Inferior parietal cortex (tissue), 1 donor: ENCODE measurements at regions not wholly inside any gene's neighbourhood (a gene's known extent, or its start where the extent isn't known, plus 50 kb on each side); places are given as distances from the start of the nearest gene placed in this dataset.

Source experiments
- DNase-seq: peaks from one replicate; pipeline ENCODE4 v3.0.0-alpha.2; 2016; ENCODE audit errors: extremely low spot score

- no peak for DNase-seq
Measured at GRCh38 chr4:153988492-153989363, 199.8 kb upstream of the SFRP2 start.

GRCh38 chr4:153987291-153987690 lies 198.4 kb upstream of the SFRP2 start:
- DNase-seq: no peak

DNA sequence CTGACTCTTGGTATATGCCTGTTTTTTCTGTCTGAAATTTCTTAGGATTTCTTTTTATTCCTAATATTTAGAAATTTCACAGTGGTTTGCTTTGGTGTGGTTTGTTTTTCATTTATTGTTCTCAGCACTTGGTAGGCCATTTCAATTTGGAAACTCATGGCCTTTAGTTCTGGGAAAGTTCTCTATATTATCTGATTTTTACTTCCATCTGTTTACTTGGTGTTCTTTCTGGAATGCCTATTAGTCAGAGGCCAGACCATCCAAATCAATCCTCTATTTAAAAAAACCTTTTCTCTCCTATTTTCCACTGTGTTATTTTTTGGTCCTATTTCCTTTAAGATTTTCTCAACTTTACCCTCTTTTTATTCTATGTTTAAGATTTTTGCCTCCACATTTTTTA lies 188.1 kb upstream of the SFRP2 start:
- DNase-seq: no peak

- no peak for DNase-seq
Measured at GRCh38 chr4:153974452-153974851, 185.6 kb upstream of the SFRP2 start.

DNA sequence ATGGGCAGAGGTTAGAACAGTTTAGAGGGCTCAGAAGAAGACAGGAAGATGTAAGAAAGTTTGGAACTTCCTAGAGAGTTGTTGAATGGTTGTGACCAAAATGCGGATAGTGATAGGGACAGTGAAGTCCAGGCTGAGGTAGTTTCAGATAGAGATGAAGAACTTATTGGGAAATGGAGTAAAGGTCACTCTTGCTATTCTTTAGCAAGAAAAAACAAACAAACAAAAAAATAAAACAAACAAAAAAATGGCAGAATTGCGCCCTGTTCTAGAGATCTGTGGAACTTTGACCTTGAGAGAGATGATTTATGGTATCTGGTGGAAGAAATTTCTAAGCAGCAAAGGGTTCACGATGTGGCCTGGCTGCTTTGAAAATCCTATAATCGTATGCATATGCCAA lies 185.1 kb upstream of the SFRP2 start:
- no peak for DNase-seq

GRCh38 chr4:153971899-153972298 lies 183.0 kb upstream of the SFRP2 start:
- no peak for DNase-seq

DNA sequence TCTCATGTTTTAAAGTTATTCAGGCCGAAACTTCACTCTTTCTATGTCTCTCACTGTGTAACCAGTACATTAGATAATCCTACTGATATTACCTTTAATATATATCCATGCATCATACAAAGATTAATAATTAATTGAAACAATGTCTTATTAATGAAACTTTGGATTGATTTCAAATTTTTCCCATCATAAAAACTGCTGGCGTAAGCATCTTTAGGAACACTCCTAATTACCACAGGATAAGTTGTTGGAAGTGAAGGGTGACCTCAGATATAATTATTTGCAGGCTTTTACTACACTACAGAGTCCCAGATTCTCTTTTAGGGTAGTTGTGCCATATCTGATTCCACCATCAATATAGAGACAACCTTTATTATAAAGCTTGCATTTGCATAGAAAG lies 181.3 kb upstream of the SFRP2 start:
- no peak for DNase-seq

- no peak for DNase-seq
Measured at GRCh38 chr4:153969542-153969941, 180.7 kb upstream of the SFRP2 start.

GRCh38 chr4:153966641-153967040 lies 177.8 kb upstream of the SFRP2 start:
- DNase-seq: no peak

- DNase-seq: no peak
Measured at GRCh38 chr4:153963216-153963615, 174.3 kb upstream of the SFRP2 start.

GRCh38 chr4:153962311-153963039 lies 173.6 kb upstream of the SFRP2 start:
- no peak for DNase-seq

DNA sequence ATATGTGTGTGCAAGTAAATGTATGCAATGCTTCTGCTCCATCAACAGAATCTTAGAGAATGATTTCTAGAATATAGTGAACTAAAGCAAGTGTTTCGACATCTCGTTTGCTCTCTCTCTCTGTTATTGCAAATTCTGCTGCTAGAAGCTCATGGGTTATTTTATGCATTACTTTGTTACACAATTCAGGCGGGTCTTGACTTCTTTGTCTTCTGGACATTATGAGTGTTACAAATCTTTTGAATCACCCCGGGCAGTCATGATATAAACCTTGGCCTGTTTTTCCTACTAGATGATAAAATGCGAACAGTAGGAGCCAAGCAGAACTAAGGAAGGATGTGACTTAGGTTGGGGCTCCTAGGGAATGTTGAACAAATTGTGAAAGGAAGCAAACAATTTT lies 166.4 kb upstream of the SFRP2 start:
- DNase-seq: no peak

- DNase-seq: no peak
Measured at GRCh38 chr4:153954654-153955053, 165.8 kb upstream of the SFRP2 start.

- DNase-seq: no peak
Measured at GRCh38 chr4:153950100-153950979, 161.5 kb upstream of the SFRP2 start.

GRCh38 chr4:153948041-153948440 lies 159.2 kb upstream of the SFRP2 start:
- DNase-seq: no peak

DNA sequence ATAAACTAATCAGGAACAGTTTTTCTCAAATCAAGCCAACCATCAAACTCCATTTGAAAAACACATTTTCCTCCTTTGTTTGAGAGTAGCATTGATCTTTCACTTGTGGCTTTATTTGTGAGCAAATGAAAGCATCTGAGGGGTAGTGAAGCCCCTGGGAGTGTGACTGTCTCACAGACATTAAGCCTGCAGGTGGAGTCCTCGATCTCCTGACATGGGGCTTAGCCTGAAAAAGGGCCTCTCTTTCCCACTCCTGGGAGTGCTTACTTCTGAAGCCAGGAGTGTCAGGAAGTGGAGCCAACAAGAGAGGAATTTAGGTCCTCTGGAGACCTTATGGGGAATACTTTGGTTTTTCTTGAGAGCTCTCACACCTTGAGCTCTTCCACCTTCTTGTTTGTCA lies 158.2 kb upstream of the SFRP2 start:
- DNase-seq: no peak

DNA sequence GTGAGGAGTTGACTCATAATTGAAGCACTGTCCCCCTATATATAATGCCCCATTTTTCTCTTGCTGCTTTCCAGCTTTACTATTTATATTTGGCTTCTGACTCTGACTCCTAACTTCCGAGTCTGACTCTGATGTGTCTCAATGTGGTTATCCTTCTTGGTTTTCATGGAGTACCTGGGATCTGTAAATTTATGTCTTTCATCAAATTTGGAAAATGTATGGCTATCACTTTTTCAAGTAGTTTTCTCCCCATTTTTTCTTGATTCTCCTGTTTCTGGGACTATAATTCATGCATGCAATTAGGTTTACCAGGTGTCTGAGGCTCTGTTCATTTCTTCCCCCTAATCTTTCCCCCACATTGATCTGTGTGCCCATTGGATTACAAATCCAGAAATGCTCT lies 156.8 kb upstream of the SFRP2 start:
- DNase-seq: no peak

GRCh38 chr4:153943738-153944415 lies 155.0 kb upstream of the SFRP2 start:
- DNase-seq: no peak

- DNase-seq: no peak
Measured at GRCh38 chr4:153940916-153941315, 152.0 kb upstream of the SFRP2 start.

GRCh38 chr4:153939570-153939969 lies 150.7 kb upstream of the SFRP2 start:
- DNase-seq: no peak

DNA sequence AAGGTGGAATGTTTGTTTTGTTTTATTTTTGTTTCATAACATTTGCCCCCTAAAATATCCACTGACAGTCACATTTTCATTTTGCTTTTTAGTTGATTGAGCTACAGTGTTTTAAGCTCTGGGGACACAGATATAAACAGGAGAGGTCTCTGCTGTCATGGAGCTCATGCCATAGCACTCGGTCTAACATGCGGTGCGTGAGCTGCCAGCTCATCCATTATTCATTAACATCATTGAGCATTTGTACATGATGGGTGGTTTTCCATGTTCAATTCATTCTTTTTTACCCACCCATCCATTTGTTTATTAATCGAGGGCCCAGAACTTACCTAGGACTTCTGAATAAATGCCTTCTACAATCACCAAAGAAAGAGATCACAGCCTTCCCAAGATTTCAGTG lies 150.1 kb upstream of the SFRP2 start:
- no peak for DNase-seq

GRCh38 chr4:153937289-153937688 lies 148.4 kb upstream of the SFRP2 start:
- DNase-seq: no peak
